HEK293 (cell line): ENCODE measurements at regions not wholly inside any gene's neighbourhood (a gene's known extent, or its start where the extent isn't known, plus 50 kb on each side); places are given as distances from the start of the nearest gene placed in this dataset.

Source experiments
- CTCF ChIA-PET: fragments of 350-600 bp; formaldehyde crosslinking; extraction: SDS; loops from one replicate; lab custom pipeline; 2021; ENCODE audit warnings: antibody characterized with exemption; lab: Yijun Ruan, JAX
- POLR2A ChIA-PET: fragments of 300-600 bp; formaldehyde crosslinking; extraction: SDS; loops from one replicate; lab custom pipeline; 2020; ENCODE audit warnings: antibody characterized with exemption, inconsistent platforms; lab: Yijun Ruan, JAX
- H3K27ac ChIP-seq: fragments of 200-500 bp; sonication (Bioruptor generic); 2 replicates; pipeline ENCODE4 v1.5.1; 2014; ENCODE audit warnings: low read depth, low read length, control low read depth, inconsistent platforms; ENCODE audit errors: extremely low read depth
- H3K36me3 ChIP-seq, 2 experiments: fragments of 200-500 bp in 1 of 2; sonication (Bioruptor generic) in 1 of 2; 1 replicate in 1 of 2; 2 replicates in 1 of 2; pipeline ENCODE4 v1.5.1; 2014 to 2017; ENCODE audit warnings: inconsistent platforms in 2 of 2, low read length in 2 of 2; ENCODE audit not compliant: control insufficient read depth in 2 of 2, insufficient read depth in 1 of 2
- H3K4me1 ChIP-seq: fragments of 200-500 bp; sonication (Bioruptor generic); 2 replicates; pipeline ENCODE4 v1.5.1; 2014; ENCODE audit warnings: mild to moderate bottlenecking, low read length, inconsistent platforms; ENCODE audit not compliant: control insufficient read depth, insufficient read depth
- H3K4me3 ChIP-seq: 2 replicates; pipeline ENCODE4 v1.5.1; 2011; ENCODE audit warnings: low read depth, mild to moderate bottlenecking, control low read depth, low read length, moderate library complexity
- H3K9me3 ChIP-seq: fragments of 200-500 bp; sonication (Bioruptor generic); 2 replicates; pipeline ENCODE4 v1.5.1; 2014; ENCODE audit warnings: low read depth, low read length, inconsistent platforms; ENCODE audit not compliant: control insufficient read depth, insufficient read depth
- MEIS1 ChIP-seq: sonication (generic); formaldehyde crosslinking; IDR thresholded peaks from 2 replicates; pipeline ENCODE4 v1.8.1; 2022; ENCODE audit warnings: missing genetic modification reagents, mild to moderate bottlenecking, borderline replicate concordance
- ZEB2 ChIP-seq: fragments of 450-650 bp; formaldehyde crosslinking; IDR thresholded peaks from 2 replicates; pipeline ENCODE4 v1.5.1; 2016; ENCODE audit warnings: missing biosample characterization, missing genetic modification characterization
- ZNF112 ChIP-seq: fragments of 450-650 bp; formaldehyde crosslinking; IDR thresholded peaks from 2 replicates; pipeline ENCODE4 v1.5.0; 2017; ENCODE audit warnings: missing biosample characterization, missing genetic modification characterization
- ZNF239 ChIP-seq: fragments of 450-650 bp; formaldehyde crosslinking; IDR thresholded peaks from 2 replicates; pipeline ENCODE4 v1.5.1; 2016; ENCODE audit warnings: missing biosample characterization, missing genetic modification characterization
- ZNF341 ChIP-seq: fragments of 450-650 bp; formaldehyde crosslinking; IDR thresholded peaks from 2 replicates; pipeline ENCODE4; 2016; ENCODE audit warnings: low read depth, missing biosample characterization, missing genetic modification characterization
- ZNF37A ChIP-seq: fragments of 450-650 bp; IDR thresholded peaks from 2 replicates; pipeline ENCODE4 v1.5.1; 2018; ENCODE audit warnings: missing biosample characterization, missing genetic modification characterization
- ZNF549 ChIP-seq: fragments of 450-650 bp; IDR thresholded peaks from 2 replicates; pipeline ENCODE4 v1.5.1; 2018; ENCODE audit warnings: missing biosample characterization, missing genetic modification characterization, mild to moderate bottlenecking, inconsistent platforms, moderate library complexity
- ZNF596 ChIP-seq: fragments of 450-650 bp; IDR thresholded peaks from 2 replicates; pipeline ENCODE4 v1.5.0; 2018; ENCODE audit warnings: missing biosample characterization, mild to moderate bottlenecking, missing genetic modification characterization, moderate library complexity
- ZNF626 ChIP-seq: fragments of 450-650 bp; sonication (Bioruptor Pico); formaldehyde crosslinking; IDR thresholded peaks from 2 replicates; pipeline ENCODE4 v1.5.1; 2018; ENCODE audit warnings: missing biosample characterization, missing genetic modification characterization, inconsistent platforms
- ZNF785 ChIP-seq: fragments of 450-650 bp; formaldehyde crosslinking; IDR thresholded peaks from 2 replicates; pipeline ENCODE4 v1.5.1; 2016; ENCODE audit warnings: missing biosample characterization, missing genetic modification characterization
- ZNF830 ChIP-seq: fragments of 450-650 bp; IDR thresholded peaks from 2 replicates; pipeline ENCODE4 v1.5.0; 2018; ENCODE audit warnings: missing biosample characterization, missing genetic modification characterization, low read depth, mild to moderate bottlenecking, moderate library complexity
- TF ChIP-seq, protein P1 (sequence below): fragments of 450-650 bp; formaldehyde crosslinking; IDR thresholded peaks from 2 replicates; pipeline ENCODE4 v1.5.0; 2017; ENCODE audit warnings: missing biosample characterization, missing genetic modification characterization, borderline replicate concordance
- TF ChIP-seq, protein P2 (sequence below): fragments of 450-650 bp; formaldehyde crosslinking; IDR thresholded peaks from 2 replicates; pipeline ENCODE4 v1.5.1; 2016; ENCODE audit warnings: missing biosample characterization, missing genetic modification characterization, borderline replicate concordance
- TF ChIP-seq, protein P3 (sequence below): fragments of 450-650 bp; formaldehyde crosslinking; conservative IDR thresholded peaks from 2 replicates; pipeline ENCODE4 v1.5.1; 2016; ENCODE audit warnings: low read depth, missing biosample characterization, missing genetic modification characterization
- TF ChIP-seq, protein P4 (sequence below): fragments of 450-650 bp; formaldehyde crosslinking; IDR thresholded peaks from 2 replicates; pipeline ENCODE4 v1.5.1; 2016; ENCODE audit warnings: missing biosample characterization, missing genetic modification characterization

DNA sequence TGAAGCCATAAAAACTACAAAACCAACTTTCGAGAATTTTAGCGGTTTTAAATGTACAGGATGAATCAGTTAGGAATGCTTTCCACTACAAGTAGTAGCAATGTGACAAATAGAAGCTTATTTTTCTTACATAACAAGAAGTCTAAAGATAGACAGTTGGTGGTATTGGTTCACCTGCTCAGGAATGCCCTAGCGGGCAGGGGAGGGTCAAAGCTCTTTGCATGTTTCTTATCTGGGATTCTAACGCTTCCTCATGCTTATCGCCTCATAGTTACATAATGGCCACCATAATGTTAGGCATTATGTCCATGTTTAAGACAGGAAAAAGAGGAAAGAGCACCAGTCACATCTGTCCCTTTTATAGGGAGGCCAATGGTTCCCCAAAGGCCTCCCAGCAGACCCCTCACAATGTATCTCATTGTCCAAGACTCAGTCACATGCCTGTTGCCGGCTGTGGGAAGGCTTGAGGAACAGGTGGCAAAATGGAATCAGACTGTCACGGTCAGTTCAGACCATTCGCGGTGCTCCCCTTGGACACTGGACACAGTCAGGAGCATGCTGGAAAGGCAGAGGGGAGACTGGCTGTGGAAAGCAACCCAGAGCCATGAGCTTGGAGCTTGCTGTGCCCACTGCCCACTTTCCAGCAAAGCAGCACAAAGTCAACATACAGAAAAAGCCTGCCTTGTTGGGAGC is 69.4 kb upstream of the ODC1 start:
- no peak overlapping the region for H3K27ac ChIP-seq
- TF ChIP-seq MEIS1 (CRISPR knock-in tag) (no peak), ZNF341 (tag by site-specific recombination) (no peak), ZEB2 (tag by site-specific recombination) (no peak), ZNF112 (no peak), ZNF626 (tag by site-specific recombination) (no peak), ZNF549 (tag by site-specific recombination) (no peak), ZNF596 (no peak), ZNF239 (tag by site-specific recombination) (no peak), ZNF37A (tag by site-specific recombination) (no peak), ZNF785 (tag by site-specific recombination) (no peak), ZNF830 (no peak)
- TF ChIP-seq, protein P1, sequence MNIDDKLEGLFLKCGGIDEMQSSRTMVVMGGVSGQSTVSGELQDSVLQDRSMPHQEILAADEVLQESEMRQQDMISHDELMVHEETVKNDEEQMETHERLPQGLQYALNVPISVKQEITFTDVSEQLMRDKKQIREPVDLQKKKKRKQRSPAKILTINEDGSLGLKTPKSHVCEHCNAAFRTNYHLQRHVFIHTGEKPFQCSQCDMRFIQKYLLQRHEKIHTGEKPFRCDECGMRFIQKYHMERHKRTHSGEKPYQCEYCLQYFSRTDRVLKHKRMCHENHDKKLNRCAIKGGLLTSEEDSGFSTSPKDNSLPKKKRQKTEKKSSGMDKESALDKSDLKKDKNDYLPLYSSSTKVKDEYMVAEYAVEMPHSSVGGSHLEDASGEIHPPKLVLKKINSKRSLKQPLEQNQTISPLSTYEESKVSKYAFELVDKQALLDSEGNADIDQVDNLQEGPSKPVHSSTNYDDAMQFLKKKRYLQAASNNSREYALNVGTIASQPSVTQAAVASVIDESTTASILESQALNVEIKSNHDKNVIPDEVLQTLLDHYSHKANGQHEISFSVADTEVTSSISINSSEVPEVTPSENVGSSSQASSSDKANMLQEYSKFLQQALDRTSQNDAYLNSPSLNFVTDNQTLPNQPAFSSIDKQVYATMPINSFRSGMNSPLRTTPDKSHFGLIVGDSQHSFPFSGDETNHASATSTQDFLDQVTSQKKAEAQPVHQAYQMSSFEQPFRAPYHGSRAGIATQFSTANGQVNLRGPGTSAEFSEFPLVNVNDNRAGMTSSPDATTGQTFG (tag by site-specific recombination): no peak
- TF ChIP-seq, protein P2, sequence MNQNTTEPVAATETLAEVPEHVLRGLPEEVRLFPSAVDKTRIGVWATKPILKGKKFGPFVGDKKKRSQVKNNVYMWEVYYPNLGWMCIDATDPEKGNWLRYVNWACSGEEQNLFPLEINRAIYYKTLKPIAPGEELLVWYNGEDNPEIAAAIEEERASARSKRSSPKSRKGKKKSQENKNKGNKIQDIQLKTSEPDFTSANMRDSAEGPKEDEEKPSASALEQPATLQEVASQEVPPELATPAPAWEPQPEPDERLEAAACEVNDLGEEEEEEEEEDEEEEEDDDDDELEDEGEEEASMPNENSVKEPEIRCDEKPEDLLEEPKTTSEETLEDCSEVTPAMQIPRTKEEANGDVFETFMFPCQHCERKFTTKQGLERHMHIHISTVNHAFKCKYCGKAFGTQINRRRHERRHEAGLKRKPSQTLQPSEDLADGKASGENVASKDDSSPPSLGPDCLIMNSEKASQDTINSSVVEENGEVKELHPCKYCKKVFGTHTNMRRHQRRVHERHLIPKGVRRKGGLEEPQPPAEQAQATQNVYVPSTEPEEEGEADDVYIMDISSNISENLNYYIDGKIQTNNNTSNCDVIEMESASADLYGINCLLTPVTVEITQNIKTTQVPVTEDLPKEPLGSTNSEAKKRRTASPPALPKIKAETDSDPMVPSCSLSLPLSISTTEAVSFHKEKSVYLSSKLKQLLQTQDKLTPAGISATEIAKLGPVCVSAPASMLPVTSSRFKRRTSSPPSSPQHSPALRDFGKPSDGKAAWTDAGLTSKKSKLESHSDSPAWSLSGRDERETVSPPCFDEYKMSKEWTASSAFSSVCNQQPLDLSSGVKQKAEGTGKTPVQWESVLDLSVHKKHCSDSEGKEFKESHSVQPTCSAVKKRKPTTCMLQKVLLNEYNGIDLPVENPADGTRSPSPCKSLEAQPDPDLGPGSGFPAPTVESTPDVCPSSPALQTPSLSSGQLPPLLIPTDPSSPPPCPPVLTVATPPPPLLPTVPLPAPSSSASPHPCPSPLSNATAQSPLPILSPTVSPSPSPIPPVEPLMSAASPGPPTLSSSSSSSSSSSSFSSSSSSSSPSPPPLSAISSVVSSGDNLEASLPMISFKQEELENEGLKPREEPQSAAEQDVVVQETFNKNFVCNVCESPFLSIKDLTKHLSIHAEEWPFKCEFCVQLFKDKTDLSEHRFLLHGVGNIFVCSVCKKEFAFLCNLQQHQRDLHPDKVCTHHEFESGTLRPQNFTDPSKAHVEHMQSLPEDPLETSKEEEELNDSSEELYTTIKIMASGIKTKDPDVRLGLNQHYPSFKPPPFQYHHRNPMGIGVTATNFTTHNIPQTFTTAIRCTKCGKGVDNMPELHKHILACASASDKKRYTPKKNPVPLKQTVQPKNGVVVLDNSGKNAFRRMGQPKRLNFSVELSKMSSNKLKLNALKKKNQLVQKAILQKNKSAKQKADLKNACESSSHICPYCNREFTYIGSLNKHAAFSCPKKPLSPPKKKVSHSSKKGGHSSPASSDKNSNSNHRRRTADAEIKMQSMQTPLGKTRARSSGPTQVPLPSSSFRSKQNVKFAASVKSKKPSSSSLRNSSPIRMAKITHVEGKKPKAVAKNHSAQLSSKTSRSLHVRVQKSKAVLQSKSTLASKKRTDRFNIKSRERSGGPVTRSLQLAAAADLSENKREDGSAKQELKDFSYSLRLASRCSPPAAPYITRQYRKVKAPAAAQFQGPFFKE (tag by site-specific recombination): no peak
- TF ChIP-seq, protein P3, sequence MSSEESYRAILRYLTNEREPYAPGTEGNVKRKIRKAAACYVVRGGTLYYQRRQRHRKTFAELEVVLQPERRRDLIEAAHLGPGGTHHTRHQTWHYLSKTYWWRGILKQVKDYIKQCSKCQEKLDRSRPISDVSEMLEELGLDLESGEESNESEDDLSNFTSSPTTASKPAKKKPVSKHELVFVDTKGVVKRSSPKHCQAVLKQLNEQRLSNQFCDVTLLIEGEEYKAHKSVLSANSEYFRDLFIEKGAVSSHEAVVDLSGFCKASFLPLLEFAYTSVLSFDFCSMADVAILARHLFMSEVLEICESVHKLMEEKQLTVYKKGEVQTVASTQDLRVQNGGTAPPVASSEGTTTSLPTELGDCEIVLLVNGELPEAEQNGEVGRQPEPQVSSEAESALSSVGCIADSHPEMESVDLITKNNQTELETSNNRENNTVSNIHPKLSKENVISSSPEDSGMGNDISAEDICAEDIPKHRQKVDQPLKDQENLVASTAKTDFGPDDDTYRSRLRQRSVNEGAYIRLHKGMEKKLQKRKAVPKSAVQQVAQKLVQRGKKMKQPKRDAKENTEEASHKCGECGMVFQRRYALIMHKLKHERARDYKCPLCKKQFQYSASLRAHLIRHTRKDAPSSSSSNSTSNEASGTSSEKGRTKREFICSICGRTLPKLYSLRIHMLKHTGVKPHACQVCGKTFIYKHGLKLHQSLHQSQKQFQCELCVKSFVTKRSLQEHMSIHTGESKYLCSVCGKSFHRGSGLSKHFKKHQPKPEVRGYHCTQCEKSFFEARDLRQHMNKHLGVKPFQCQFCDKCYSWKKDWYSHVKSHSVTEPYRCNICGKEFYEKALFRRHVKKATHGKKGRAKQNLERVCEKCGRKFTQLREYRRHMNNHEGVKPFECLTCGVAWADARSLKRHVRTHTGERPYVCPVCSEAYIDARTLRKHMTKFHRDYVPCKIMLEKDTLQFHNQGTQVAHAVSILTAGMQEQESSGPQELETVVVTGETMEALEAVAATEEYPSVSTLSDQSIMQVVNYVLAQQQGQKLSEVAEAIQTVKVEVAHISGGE (tag by site-specific recombination): no peak
- TF ChIP-seq, protein P4, sequence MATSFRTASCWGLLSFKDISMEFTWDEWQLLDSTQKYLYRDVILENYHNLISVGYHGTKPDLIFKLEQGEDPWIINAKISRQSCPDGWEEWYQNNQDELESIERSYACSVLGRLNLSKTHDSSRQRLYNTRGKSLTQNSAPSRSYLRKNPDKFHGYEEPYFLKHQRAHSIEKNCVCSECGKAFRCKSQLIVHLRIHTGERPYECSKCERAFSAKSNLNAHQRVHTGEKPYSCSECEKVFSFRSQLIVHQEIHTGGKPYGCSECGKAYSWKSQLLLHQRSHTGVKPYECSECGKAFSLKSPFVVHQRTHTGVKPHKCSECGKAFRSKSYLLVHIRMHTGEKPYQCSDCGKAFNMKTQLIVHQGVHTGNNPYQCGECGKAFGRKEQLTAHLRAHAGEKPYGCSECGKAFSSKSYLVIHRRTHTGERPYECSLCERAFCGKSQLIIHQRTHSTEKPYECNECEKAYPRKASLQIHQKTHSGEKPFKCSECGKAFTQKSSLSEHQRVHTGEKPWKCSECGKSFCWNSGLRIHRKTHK (tag by site-specific recombination): no peak
- no peaks in the 10 kb centered on the region for H3K4me1 ChIP-seq
- CTCF ChIA-PET: interaction anchor here (0.6 kb wide), 1 partner anchor 193 kb away, joined by 3 read pairs; no protein-coding TSS in a partner anchor
- no peaks in the 10 kb centered on the region; the same call in 1 of the 2 replicates for H3K9me3 ChIP-seq
- H3K36me3 ChIP-seq: no peaks in the 10 kb centered on the region
- no peak overlapping the region for H3K4me3 ChIP-seq
- POLR2A ChIA-PET: no interaction called here
